ENCODE measurements at regions not wholly inside any gene's neighbourhood (a gene's known extent, or its start where the extent isn't known, plus 50 kb on each side); places are given as distances from the start of the nearest gene placed in this dataset.

GRCh38 chr18:35786365-35787042, 186.0 kb upstream of the RMP24 start:
- no peaks in the 10 kb centered on the region for H3K36me3 ChIP-seq (replicated peaks in 1 of 2)
- H3K4me1 ChIP-seq (replicated peaks in 1 of 2) = no peaks in the 10 kb centered on the region
- WGBS, 4 donors = 64 to 80% (median 71%) methylated on average over 3 of the region's 3 CpGs
- no peak for DNase-seq
- H3K27ac ChIP-seq = no peak overlapping the region
- TF ChIP-seq, protein P1, sequence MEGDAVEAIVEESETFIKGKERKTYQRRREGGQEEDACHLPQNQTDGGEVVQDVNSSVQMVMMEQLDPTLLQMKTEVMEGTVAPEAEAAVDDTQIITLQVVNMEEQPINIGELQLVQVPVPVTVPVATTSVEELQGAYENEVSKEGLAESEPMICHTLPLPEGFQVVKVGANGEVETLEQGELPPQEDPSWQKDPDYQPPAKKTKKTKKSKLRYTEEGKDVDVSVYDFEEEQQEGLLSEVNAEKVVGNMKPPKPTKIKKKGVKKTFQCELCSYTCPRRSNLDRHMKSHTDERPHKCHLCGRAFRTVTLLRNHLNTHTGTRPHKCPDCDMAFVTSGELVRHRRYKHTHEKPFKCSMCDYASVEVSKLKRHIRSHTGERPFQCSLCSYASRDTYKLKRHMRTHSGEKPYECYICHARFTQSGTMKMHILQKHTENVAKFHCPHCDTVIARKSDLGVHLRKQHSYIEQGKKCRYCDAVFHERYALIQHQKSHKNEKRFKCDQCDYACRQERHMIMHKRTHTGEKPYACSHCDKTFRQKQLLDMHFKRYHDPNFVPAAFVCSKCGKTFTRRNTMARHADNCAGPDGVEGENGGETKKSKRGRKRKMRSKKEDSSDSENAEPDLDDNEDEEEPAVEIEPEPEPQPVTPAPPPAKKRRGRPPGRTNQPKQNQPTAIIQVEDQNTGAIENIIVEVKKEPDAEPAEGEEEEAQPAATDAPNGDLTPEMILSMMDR (IDR thresholded peaks at IDR 0.05) = no peak
- no peak for TF ChIP-seq POLR2A (IDR thresholded peaks at IDR 0.05)
- no peak overlapping the region for H3K4me3 ChIP-seq
- H3K9me3 ChIP-seq (replicated peaks in 1 of 3) = no peaks in the 10 kb centered on the region
- intact Hi-C loops (cut with DNase I) = no loop called here
- no peaks in the 10 kb centered on the region for H3K27me3 ChIP-seq

DNA sequence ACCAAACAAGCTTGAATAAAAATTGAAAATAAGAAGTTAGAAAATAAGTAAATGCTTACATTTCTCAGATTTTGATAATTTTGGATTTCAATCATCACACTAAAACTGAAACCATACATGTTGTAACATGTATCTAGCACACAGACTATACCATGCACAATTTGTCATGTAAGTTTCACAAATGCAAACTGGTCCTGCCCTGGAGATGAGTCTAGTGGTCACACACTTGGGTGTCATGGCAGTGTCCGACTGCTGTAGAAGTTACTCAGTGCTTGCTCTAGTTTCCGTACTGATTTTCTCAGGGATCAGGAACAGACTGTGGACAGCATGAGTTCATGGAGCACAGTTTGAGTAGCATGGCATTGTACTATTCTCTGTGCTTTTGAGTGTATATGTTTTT, 182.9 kb upstream of the RMP24 start:
- TF ChIP-seq, protein P1 (IDR thresholded peaks at IDR 0.05) = no peak
- no peak for TF ChIP-seq POLR2A (IDR thresholded peaks at IDR 0.05)
- DNase-seq = no peak
- no peaks in the 10 kb centered on the region for H3K4me1 ChIP-seq (replicated peaks in 1 of 2)
- 71 to 96% (median 83%) methylated on average over 2 of the region's 2 CpGs for WGBS, 4 donors
- H3K36me3 ChIP-seq (replicated peaks in 1 of 2) = no peaks in the 10 kb centered on the region
- H3K4me3 ChIP-seq = no peak overlapping the region
- intact Hi-C loops (cut with DNase I) = no loop called here
- no peak overlapping the region for H3K27ac ChIP-seq
- no peaks in the 10 kb centered on the region for H3K9me3 ChIP-seq (replicated peaks in 1 of 3)
- H3K27me3 ChIP-seq = no peaks in the 10 kb centered on the region

GRCh38 chr18:35797948-35798347, 174.5 kb upstream of the RMP24 start:
- WGBS, 4 donors = 38 to 54% (median 50%) methylated on average over 1 of the region's 1 CpG
- Histone ChIP-seq H3K4me1 (replicated peaks in 1 of 2) (no peaks in the 10 kb centered on the region), H3K4me3 (no peak overlapping the region), H3K27ac (no peak overlapping the region), H3K27me3 (no peaks in the 10 kb centered on the region), H3K36me3 (replicated peaks in 1 of 2) (no peaks in the 10 kb centered on the region), H3K9me3 (replicated peaks in 1 of 3) (no peaks in the 10 kb centered on the region)
- no peak for TF ChIP-seq POLR2A (IDR thresholded peaks at IDR 0.05)
- TF ChIP-seq, protein P1 (IDR thresholded peaks at IDR 0.05) = no peak
- intact Hi-C loops (cut with DNase I) = no loop called here
- no peak for DNase-seq

DNA sequence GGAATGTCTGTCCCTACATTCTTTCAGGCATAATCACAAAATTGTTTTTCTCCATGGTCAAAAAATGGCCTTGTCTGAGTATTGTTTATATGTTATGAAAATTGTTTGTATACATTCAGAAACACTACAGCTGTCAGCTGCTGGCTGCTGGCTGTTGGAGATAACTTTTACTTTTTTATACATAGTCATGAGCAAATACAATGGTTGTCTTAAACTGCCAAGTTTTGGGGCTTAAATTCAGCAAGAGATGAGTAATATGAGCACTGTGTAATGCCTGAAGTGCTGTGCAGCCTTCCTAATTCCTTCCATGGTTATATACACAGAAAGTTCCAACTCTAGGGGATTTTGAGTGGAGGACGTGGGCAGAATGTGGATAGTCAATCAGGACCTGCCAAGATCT, 168.9 kb upstream of the RMP24 start:
- Histone ChIP-seq H3K36me3 (replicated peaks in 1 of 2) (no peaks in the 10 kb centered on the region), H3K4me3 (no peak overlapping the region), H3K27me3 (no peaks in the 10 kb centered on the region), H3K27ac (no peak overlapping the region), H3K9me3 (replicated peaks in 1 of 3) (no peaks in the 10 kb centered on the region), H3K4me1 (replicated peaks in 1 of 2) (no peaks in the 10 kb centered on the region)
- no peak for DNase-seq
- TF ChIP-seq POLR2A (IDR thresholded peaks at IDR 0.05) = no peak
- TF ChIP-seq, protein P1 (IDR thresholded peaks at IDR 0.05) = no peak
- 51 to 89% (median 59%) methylated on average over 1 of the region's 1 CpG for WGBS, 4 donors
- intact Hi-C loops (cut with DNase I) = loop anchor here in 1 of 2 donors (10.0 kb wide), 1 partner anchor 59 kb away; no protein-coding TSS in a partner anchor

All from adrenal gland (tissue), 9 donors.